Glutamatergic neuron (in vitro differentiated cells): ENCODE measurements at regions not wholly inside any gene's neighbourhood (a gene's known extent, or its start where the extent isn't known, plus 50 kb on each side); places are given as distances from the start of the nearest gene placed in this dataset.

Experiments
- DNase-seq: peaks from one replicate; pipeline ENCODE4 v3.0.0; 2022
- H3K27ac Mint-ChIP-seq: one replicate; pipeline ENCODE4 v1.8.0; 2020; ENCODE audit warnings: mild to moderate bottlenecking, mixed read lengths, inconsistent platforms; ENCODE audit not compliant: unreplicated experiment
- H3K27me3 Mint-ChIP-seq: one replicate; pipeline ENCODE4 v1.8.0; 2020; ENCODE audit warnings: mild to moderate bottlenecking, moderate library complexity, mixed read lengths, inconsistent platforms; ENCODE audit not compliant: unreplicated experiment
- H3K36me3 Mint-ChIP-seq: one replicate; pipeline ENCODE4 v1.8.0; 2020; ENCODE audit warnings: mild to moderate bottlenecking, mixed read lengths, inconsistent platforms; ENCODE audit not compliant: unreplicated experiment
- H3K4me1 Mint-ChIP-seq: one replicate; pipeline ENCODE4 v1.8.0; 2020; ENCODE audit warnings: mild to moderate bottlenecking, low read depth, mixed read lengths, inconsistent platforms; ENCODE audit not compliant: unreplicated experiment
- H3K4me3 Mint-ChIP-seq: one replicate; pipeline ENCODE4 v1.8.0; 2020; ENCODE audit warnings: mild to moderate bottlenecking, mixed read lengths, inconsistent platforms; ENCODE audit not compliant: unreplicated experiment
- H3K9me3 Mint-ChIP-seq: one replicate; pipeline ENCODE4 v1.8.0; 2020; ENCODE audit warnings: mild to moderate bottlenecking, moderate library complexity, mixed read lengths, inconsistent platforms; ENCODE audit not compliant: unreplicated experiment
- CTCF ChIP-seq: fragments of 200-600 bp; sonication (generic); IDR thresholded peaks from one replicate; pipeline ENCODE4 v1.5.0; 2021; ENCODE audit not compliant: partially characterized antibody, unreplicated experiment

- TF ChIP-seq CTCF, result no peak
- H3K4me1 Mint-ChIP-seq, result no peaks in the 10 kb centered on the region
- no peaks in the 10 kb centered on the region for H3K9me3 Mint-ChIP-seq
- no peak overlapping the region for H3K27ac Mint-ChIP-seq
- no peak for DNase-seq
- no peaks in the 10 kb centered on the region for H3K27me3 Mint-ChIP-seq
- no peaks in the 10 kb centered on the region for H3K36me3 Mint-ChIP-seq
- no peak overlapping the region for H3K4me3 Mint-ChIP-seq
Measured at GRCh38 chr2:163259489-163259888, 420.9 kb upstream of the KCNH7 start.

- Mint-ChIP-seq H3K4me1 (no peaks in the 10 kb centered on the region), H3K27ac (no peak overlapping the region), H3K9me3 (no peaks in the 10 kb centered on the region), H3K36me3 (no peaks in the 10 kb centered on the region), H3K27me3 (no peaks in the 10 kb centered on the region), H3K4me3 (no peak overlapping the region)
- no peak for TF ChIP-seq CTCF
- DNase-seq, result no peak
Measured at GRCh38 chr2:163255086-163255485, 416.5 kb upstream of the KCNH7 start.

GRCh38 chr2:163253621-163254285, 415.2 kb upstream of the KCNH7 start:
- H3K4me1 Mint-ChIP-seq, result no peaks in the 10 kb centered on the region
- no peaks in the 10 kb centered on the region for H3K9me3 Mint-ChIP-seq
- no peaks in the 10 kb centered on the region for H3K27me3 Mint-ChIP-seq
- no peak overlapping the region for H3K4me3 Mint-ChIP-seq
- TF ChIP-seq CTCF, result no peak
- H3K27ac Mint-ChIP-seq, result no peak overlapping the region
- DNase-seq, result no peak
- no peaks in the 10 kb centered on the region for H3K36me3 Mint-ChIP-seq

GRCh38 chr2:163252199-163252598, 413.6 kb upstream of the KCNH7 start:
- no peak for DNase-seq
- H3K27me3 Mint-ChIP-seq, result no peaks in the 10 kb centered on the region
- H3K36me3 Mint-ChIP-seq, result no peaks in the 10 kb centered on the region
- no peak overlapping the region for H3K4me3 Mint-ChIP-seq
- TF ChIP-seq CTCF, result no peak
- no peaks in the 10 kb centered on the region for H3K4me1 Mint-ChIP-seq
- no peaks in the 10 kb centered on the region for H3K9me3 Mint-ChIP-seq
- no peak overlapping the region for H3K27ac Mint-ChIP-seq

GRCh38 chr2:163248376-163249253, 410.0 kb upstream of the KCNH7 start:
- Mint-ChIP-seq H3K27ac (no peak overlapping the region), H3K27me3 (no peaks in the 10 kb centered on the region), H3K4me1 (no peaks in the 10 kb centered on the region), H3K36me3 (no peaks in the 10 kb centered on the region), H3K4me3 (no peak overlapping the region), H3K9me3 (no peaks in the 10 kb centered on the region)
- no peak for DNase-seq
- no peak for TF ChIP-seq CTCF
